ENCODE measurements at regions not wholly inside any gene's neighbourhood (a gene's known extent, or its start where the extent isn't known, plus 50 kb on each side); places are given as distances from the start of the nearest gene placed in this dataset.

DNA sequence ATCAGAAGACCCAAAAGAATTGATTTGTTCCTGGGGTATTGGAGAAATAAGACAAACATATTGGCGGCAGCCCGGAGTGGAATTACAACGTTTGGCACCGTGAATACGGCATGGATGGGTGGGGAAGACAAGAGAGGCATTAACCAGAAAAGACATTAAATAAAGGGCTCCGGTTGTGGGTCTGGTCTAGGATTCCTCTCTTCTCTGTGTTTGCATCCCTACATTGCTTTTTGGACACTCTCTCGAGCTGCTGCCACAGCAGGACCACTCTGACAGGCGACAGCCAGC lies 138.7 kb upstream of the PALM2AKAP2 start:
- POLR2A ChIA-PET: no interaction called here
- peaks cover 52% of the 10 kb centered on the region for H3K27me3 ChIP-seq (ENCODE audit: insufficient read depth, low read length)
- ATAC-seq: no peak

DNA sequence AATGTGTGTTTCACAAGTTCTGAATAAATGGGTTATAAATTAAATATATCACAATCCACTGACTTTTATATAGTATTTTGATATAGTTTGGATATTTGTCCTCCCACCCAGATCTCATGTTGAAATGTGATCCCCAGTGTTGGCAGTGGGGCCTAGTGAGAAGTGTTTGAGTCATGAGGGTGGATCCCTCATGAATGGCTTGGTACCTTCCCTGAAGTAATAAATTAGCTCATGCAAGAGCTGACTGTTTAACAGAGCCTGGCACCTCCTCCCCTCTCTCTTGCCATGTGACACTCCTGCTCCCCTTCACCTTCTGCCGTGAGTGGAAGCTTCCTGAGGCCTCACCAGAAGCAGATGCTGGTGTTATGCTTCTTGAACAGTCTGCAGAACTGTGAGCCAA lies 127.9 kb upstream of the PALM2AKAP2 start:
- H4K20me1 ChIP-seq (ENCODE audit: insufficient read depth): no peaks in the 10 kb centered on the region
- ChIA-PET POLR2A (no interaction called here), CTCF (interaction anchor here (1.0 kb wide), 1 partner anchor 78 kb away, joined by 3 read pairs; no protein-coding TSS in a partner anchor), RAD21 (ENCODE audit: low non-redundant PET in 1 of 2, low total read pairs in 2 of 2, uncharacterized antibody in 2 of 2, unreplicated experiment in 2 of 2) (no interaction called here)
- no TSS peak for BruUV-seq (replicated peaks)
- no peaks in the 10 kb centered on the region for H3K36me3 ChIP-seq (ENCODE audit: control insufficient read depth in 1 of 2, insufficient read depth in 2 of 2, low read length in 2 of 2)
- 0 out of 2 replicates have a peak, but pooled peaks have one; percentile 10 for TF ChIP-seq JUND (IDR thresholded peaks at IDR 0.05)
- no peak for TF ChIP-seq ELF1 (IDR thresholded peaks at IDR 0.05; ENCODE audit: borderline replicate concordance, low read depth)
- DNase-seq (ENCODE audit: low read depth, low spot score): no peak
- ATAC-seq: no peak
- H3K9me3 ChIP-seq (ENCODE audit: control insufficient read depth in 1 of 2, insufficient read depth in 1 of 2, low read depth in 1 of 2, low read length in 2 of 2): no peaks in the 10 kb centered on the region
- intact Hi-C loops (cut with micrococcal nuclease): loop anchor here (10.0 kb wide), 1 partner anchor 207 kb away; no protein-coding TSS in a partner anchor
- peaks cover 15% of the 10 kb centered on the region; the same call in 1 of the 2 replicates for H3K27me3 ChIP-seq (ENCODE audit: insufficient read depth, low read length)
- H3K9me2 ChIP-seq (ENCODE audit: insufficient read depth): no peaks in the 10 kb centered on the region
- H3K4me3 ChIP-seq (replicated peaks in 1 of 2; ENCODE audit: low read depth in 1 of 2, low read length in 2 of 2): no peak overlapping the region
- no peak overlapping the region for H3K9ac ChIP-seq (ENCODE audit: low read length)
- H3K4me1 ChIP-seq (ENCODE audit: control insufficient read depth in 1 of 2, insufficient read depth in 2 of 2, low read length in 2 of 2): peaks cover 0 to 3% of the 10 kb centered on the region in 2 experiments; a peak in 1 of 4 replicates
- no peak overlapping the region for H3K27ac ChIP-seq (ENCODE audit: low read depth, low read length)
- no peak overlapping the region for H3K4me2 ChIP-seq (ENCODE audit: low read length)
- H2AFZ ChIP-seq (ENCODE audit: low read depth, low read length, poor library complexity, severe bottlenecking): no peak overlapping the region
- no peaks in the 10 kb centered on the region for H3K79me2 ChIP-seq (ENCODE audit: insufficient read depth, low read length)

More for the DNA sequence above, 138.7 kb upstream of the PALM2AKAP2 start:
- no peak for DNase-seq (ENCODE audit: low read depth, low spot score)
- H4K20me1 ChIP-seq (ENCODE audit: insufficient read depth): no peaks in the 10 kb centered on the region
- no peak overlapping the region for H3K4me2 ChIP-seq (ENCODE audit: low read length)
- no peaks in the 10 kb centered on the region for H3K36me3 ChIP-seq (ENCODE audit: control insufficient read depth in 1 of 2, insufficient read depth in 2 of 2, low read length in 2 of 2)
- ChIA-PET CTCF (no interaction called here), RAD21 (ENCODE audit: low non-redundant PET in 1 of 2, low total read pairs in 2 of 2, uncharacterized antibody in 2 of 2, unreplicated experiment in 2 of 2) (no interaction called here)
- no peaks in the 10 kb centered on the region for H3K9me2 ChIP-seq (ENCODE audit: insufficient read depth)
- intact Hi-C loops (cut with micrococcal nuclease): no loop called here
- no peak overlapping the region for H2AFZ ChIP-seq (ENCODE audit: low read depth, low read length, poor library complexity, severe bottlenecking)
- H3K9me3 ChIP-seq (ENCODE audit: control insufficient read depth in 1 of 2, insufficient read depth in 1 of 2, low read depth in 1 of 2, low read length in 2 of 2): no peaks in the 10 kb centered on the region
- no peaks in the 10 kb centered on the region for H3K4me1 ChIP-seq (ENCODE audit: control insufficient read depth in 1 of 2, insufficient read depth in 2 of 2, low read length in 2 of 2)
- BruUV-seq (replicated peaks): no TSS peak
- no peaks in the 10 kb centered on the region for H3K79me2 ChIP-seq (ENCODE audit: insufficient read depth, low read length)
- H3K4me3 ChIP-seq (replicated peaks in 1 of 2; ENCODE audit: low read depth in 1 of 2, low read length in 2 of 2): no peak overlapping the region
- no peak overlapping the region for H3K9ac ChIP-seq (ENCODE audit: low read length)
- H3K27ac ChIP-seq (ENCODE audit: low read depth, low read length): no peak overlapping the region
- TF ChIP-seq CBX3 (IDR thresholded peaks at IDR 0.05; ENCODE audit: low read depth) (no peak), POLR2A (IDR thresholded peaks at IDR 0.05; ENCODE audit: borderline replicate concordance, extremely low read depth, insufficient read depth, insufficient read length) (no peak)

DNA sequence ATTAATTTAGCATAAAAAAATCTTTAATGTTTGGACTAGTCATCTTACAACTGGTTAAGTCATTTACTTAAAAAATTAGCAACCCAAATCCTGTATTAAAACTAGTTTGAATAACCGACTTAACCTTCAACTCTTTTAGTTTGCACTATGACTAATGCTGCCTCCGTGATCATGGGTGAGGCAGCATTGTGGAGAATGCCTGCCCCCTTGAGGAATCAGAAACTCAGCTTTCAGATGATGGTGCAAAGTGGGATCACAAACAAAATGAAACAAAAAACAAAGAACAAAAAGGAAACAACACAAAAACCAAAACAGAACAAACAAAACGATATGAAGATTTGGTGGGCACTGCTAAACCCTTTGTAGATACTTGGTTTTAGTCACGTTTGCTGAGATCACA lies 127.0 kb upstream of the PALM2AKAP2 start:
- H2AFZ ChIP-seq (ENCODE audit: low read depth, low read length, poor library complexity, severe bottlenecking): no peak overlapping the region
- ChIA-PET RAD21 (ENCODE audit: low non-redundant PET in 1 of 2, low total read pairs in 2 of 2, uncharacterized antibody in 2 of 2, unreplicated experiment in 2 of 2) (no interaction called here), POLR2A (no interaction called here), CTCF (no interaction called here)
- intact Hi-C loops (cut with micrococcal nuclease): loop anchor here (1.0 to 10.0 kb wide), 2 partner anchors 79 to 208 kb away; no protein-coding TSS in a partner anchor
- no peak overlapping the region for H3K9ac ChIP-seq (ENCODE audit: low read length)
- peaks cover 24% of the 10 kb centered on the region; the same call in 1 of the 2 replicates for H3K27me3 ChIP-seq (ENCODE audit: insufficient read depth, low read length)
- H3K9me3 ChIP-seq (ENCODE audit: control insufficient read depth in 1 of 2, insufficient read depth in 1 of 2, low read depth in 1 of 2, low read length in 2 of 2): no peaks in the 10 kb centered on the region
- ATAC-seq (peak; percentile 73), DNase-seq (ENCODE audit: low read depth, low spot score) (no peak)
- H3K27ac ChIP-seq (ENCODE audit: low read depth, low read length): no peak overlapping the region
- H3K4me2 ChIP-seq (ENCODE audit: low read length): peak overlapping the region; percentile 6; the same call in 1 of the 2 replicates
- H3K4me3 ChIP-seq (replicated peaks in 1 of 2; ENCODE audit: low read depth in 1 of 2, low read length in 2 of 2): no peak overlapping the region
- H3K4me1 ChIP-seq (ENCODE audit: control insufficient read depth in 1 of 2, insufficient read depth in 2 of 2, low read length in 2 of 2): peaks cover 0 to 3% of the 10 kb centered on the region in 2 experiments; a peak in 1 of 4 replicates
- H3K9me2 ChIP-seq (ENCODE audit: insufficient read depth): no peaks in the 10 kb centered on the region
- no TSS peak for BruUV-seq (replicated peaks)
- no peaks in the 10 kb centered on the region for H4K20me1 ChIP-seq (ENCODE audit: insufficient read depth)
- H3K79me2 ChIP-seq (ENCODE audit: insufficient read depth, low read length): no peaks in the 10 kb centered on the region
- H3K36me3 ChIP-seq (ENCODE audit: control insufficient read depth in 1 of 2, insufficient read depth in 2 of 2, low read length in 2 of 2): no peaks in the 10 kb centered on the region
- TF ChIP-seq RAD21 (IDR thresholded peaks at IDR 0.05; ENCODE audit: low read depth) (peak; percentile 68), SRF (IDR thresholded peaks at IDR 0.05; ENCODE audit: low read depth) (no peak)
- TF ChIP-seq, protein P1, sequence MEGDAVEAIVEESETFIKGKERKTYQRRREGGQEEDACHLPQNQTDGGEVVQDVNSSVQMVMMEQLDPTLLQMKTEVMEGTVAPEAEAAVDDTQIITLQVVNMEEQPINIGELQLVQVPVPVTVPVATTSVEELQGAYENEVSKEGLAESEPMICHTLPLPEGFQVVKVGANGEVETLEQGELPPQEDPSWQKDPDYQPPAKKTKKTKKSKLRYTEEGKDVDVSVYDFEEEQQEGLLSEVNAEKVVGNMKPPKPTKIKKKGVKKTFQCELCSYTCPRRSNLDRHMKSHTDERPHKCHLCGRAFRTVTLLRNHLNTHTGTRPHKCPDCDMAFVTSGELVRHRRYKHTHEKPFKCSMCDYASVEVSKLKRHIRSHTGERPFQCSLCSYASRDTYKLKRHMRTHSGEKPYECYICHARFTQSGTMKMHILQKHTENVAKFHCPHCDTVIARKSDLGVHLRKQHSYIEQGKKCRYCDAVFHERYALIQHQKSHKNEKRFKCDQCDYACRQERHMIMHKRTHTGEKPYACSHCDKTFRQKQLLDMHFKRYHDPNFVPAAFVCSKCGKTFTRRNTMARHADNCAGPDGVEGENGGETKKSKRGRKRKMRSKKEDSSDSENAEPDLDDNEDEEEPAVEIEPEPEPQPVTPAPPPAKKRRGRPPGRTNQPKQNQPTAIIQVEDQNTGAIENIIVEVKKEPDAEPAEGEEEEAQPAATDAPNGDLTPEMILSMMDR (IDR thresholded peaks at IDR 0.05 in 2 of 3, conservative IDR thresholded peaks at IDR 0.05 in 1 of 3; ENCODE audit: borderline replicate concordance in 1 of 3, insufficient read depth in 1 of 3, low read depth in 2 of 3, low read length in 2 of 3): peak; percentile 47 to 51 (median 48); a peak in 5 of 6 replicates

Data from HCT116 (cell line).